ENCODE measurements at regions not wholly inside any gene's neighbourhood (a gene's known extent, or its start where the extent isn't known, plus 50 kb on each side); places are given as distances from the start of the nearest gene placed in this dataset.

DNA sequence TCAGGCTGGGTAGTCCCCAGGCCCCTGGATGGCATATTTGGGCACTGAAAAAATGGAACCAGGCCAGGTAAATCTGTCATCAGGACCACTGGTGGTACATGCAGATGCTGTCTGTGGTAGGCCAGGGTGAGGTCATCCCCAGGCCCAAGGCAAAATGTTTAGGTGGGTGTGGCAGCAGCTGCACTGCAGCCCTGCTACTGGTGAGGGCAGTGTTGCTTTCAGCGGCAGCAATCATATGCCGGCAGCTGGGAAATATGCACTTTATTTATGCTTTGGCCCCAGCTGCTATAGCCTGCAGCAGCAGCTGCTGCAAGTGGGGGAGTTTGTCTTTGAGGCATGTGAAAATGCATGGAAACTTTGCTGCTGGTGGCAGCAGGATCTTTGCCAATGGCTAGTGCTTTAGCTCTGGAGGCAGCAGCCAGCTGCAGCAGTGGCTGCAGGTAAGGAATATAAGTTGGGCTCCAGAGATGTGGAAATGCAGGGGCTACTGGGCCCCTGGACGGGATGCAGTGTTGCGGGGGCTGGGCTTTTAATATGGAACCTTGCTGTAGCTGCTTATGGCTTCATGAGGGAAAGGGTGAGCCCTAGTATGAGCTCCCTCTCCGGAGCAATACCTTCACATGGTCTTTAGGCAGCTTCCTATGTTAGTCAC lies 365.7 kb upstream of the CADM1 start:
- peak; percentile 77 for DNase-seq

DNA sequence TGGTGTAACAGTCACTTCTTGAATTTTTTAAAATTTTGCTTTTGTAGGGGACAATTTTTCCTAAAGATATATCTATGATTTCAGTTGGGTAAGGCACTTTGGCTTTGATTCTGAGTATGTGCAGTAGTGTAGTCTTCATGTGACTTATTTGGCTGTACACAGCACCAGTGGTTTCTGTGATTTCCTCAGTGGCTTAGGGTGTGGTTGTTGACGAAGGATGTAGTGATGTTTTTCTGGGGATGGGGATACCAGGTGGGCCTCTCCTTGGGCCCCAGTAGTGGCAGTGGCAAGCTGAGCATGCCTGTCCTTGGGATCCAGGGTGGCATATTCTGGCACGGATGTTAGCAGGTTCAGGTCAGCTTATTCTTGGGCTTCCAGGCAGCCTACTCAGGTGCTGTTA lies 364.9 kb upstream of the CADM1 start:
- DNase-seq: no peak

DNA sequence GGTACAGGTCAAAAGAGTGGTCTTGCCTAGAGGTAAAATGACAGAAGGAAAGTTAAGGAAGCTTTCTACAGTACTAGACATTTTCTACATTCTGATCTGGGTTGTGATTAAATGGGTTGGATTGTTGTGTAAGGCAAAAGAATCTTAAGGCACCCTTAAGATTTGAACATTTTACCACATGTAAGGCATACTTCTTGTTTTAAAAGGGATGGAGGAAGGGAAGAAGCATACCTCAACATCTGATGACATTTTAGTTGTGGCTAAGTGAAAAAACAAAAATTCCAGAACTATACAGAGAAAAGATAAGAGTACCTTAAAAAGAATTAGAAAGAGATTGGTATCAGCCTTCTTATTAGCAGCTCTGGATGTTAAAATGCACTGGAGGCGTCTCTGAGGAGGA lies 356.0 kb upstream of the CADM1 start:
- no peak for DNase-seq

DNA sequence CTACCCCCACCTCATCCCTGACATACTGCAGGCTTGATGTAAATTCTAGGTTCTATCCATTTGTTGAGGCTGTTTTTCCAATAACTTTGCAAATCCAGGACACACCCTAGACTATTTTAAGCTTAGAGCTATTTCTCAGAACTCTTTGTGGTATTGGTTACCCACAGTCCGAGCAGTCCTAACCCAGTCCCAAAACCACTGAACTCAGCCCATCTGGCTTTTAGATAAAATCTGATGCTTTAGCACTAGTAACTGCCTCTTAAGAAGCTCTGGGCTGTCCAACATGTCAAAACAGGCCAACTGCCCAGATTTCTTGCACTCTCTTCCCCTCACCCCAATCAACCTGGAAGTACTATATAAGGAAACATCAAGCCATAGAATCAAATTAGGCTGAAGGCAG lies 344.4 kb upstream of the CADM1 start:
- DNase-seq: no peak

DNA sequence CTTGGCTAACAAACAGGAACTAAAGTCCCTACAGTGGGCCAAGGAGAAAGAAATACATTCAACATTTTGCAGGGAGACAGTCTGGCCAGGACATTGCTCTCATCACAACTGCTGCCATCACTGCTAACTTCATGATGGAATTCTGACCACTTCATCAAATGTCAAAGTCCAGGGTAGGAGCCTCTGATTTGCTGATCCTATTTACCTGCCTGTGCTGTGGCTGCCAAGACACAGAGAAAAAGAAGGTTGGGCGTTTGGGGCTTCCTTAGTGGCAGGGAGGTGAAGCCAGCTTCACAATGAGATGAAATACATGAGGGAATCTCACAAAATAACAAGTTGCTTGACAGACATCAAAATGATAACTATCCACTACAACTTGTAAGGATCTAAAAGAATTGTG lies 343.9 kb upstream of the CADM1 start:
- DNase-seq: no peak

DNA sequence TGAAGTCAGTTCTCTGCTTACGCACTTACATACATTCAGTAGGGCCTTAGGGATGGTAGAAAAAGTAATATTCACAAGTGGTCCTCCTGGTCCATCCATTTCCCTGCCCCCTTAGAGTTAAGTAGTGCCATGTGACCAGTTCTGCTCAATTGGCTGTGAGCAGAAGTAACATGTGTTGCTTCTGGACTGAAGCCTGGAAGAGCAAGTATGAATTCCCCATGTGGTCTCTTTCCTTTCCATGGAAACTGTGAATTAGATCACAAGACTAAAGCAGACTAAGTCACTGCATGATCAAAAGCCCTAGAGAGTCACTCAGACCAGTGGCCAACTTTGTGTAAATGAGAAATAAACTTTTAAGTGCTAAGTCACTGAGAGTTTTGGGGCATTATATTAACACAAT lies 341.7 kb upstream of the CADM1 start:
- no peak for DNase-seq

DNA sequence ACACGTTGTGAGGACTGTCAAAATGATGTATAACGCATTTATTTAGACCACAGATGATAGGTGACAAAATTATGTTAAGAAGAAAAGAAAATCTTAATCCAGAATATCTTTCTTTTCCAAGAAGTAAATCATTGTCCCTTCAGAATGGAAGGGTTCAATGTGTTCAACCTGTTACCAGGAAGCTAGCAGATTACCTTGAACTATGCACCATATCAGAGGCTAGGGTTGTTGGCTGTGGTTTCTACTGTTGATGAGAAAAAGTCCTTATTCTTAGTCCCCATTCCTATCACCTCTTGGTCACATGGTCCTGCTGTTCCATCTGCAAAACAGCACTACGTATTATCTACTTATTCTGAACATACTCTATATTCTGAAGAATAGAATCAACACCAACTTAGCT lies 339.5 kb upstream of the CADM1 start:
- no peak for DNase-seq

DNA sequence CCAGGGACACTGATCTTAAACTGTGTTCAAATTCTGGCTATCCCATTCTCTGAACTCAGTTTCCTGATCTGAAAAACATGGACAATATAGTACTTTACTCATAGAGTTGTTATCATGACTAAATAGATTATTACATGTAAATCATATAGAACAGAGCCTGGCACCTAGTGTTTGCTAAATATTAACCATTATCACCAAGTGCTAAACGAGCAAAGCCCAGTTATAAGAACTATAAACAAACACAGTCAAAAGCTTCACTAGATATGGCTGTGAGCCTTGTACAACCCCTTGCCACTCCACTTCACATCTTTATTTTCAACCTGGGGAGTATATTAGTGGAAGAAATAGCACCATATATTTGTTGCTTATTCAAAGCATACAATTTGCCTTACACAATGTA lies 338.9 kb upstream of the CADM1 start:
- DNase-seq: no peak

DNA sequence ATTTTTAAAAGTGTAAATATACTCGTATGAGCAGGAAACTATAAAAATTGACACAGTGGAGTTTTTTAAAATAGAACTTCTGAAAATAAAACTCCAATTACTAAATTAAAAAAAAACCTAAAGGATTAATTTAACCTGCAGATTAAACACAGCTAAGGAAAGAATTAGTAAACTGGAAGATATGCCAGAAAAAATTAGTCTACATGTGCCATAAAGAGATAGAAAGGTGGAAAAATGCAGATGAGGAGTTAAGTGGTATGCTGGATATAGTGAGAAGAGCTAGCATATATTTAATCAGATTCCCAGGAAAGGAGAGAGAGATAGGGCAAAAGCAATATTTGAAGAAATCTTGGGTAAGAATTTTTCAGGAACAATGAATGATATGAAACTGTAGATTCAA lies 315.8 kb upstream of the CADM1 start:
- DNase-seq: no peak

DNA sequence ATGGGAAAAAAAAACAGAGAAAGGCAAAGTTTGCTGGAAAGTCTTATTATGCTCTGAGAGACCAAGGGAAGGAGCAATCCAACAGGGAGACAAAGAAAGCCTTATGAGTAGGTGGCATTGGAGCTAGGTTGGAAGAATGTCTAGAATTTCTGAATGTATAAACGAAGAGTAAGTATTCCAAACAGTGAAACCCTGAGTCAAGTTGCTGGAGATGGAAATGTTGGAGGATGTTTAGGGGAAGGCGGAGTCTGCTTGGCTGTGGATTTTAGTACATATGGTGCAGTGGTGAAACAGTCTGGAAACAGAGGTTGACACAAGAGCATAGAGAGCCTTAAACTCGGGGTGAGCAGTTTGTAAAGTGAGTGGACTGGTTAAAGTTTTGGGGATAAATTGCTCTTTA lies 314.8 kb upstream of the CADM1 start:
- no peak for DNase-seq

DNA sequence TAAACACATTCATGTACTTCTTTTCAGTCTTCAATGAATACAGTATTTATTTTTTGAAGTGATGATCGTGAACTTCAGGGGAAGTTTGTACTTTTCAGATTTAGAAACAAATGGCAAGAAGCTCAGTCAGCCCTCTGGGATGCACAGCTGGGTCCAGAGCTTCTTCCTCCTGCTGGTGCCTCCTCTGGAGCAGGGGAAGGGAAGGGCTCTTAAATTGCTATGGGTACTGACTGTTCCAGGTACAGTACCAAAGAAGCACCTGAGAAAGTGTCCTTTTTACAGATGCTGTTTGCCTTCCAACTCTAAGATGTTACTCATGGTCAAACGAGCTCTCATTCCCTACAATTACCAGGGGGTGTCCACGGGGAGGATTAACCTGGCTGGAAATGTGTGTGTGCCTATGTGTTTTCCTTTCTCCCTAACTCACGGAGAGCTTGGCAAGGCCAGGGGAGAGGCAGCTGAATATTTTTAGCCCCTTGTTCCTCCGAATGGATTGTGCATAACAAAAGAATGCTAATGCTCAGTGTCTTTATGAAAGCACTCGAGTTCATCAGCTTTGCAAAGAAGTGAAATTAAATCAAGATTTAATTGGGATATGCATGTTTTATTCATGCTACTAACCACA lies 313.7 kb upstream of the CADM1 start:
- DNase-seq: no peak

DNA sequence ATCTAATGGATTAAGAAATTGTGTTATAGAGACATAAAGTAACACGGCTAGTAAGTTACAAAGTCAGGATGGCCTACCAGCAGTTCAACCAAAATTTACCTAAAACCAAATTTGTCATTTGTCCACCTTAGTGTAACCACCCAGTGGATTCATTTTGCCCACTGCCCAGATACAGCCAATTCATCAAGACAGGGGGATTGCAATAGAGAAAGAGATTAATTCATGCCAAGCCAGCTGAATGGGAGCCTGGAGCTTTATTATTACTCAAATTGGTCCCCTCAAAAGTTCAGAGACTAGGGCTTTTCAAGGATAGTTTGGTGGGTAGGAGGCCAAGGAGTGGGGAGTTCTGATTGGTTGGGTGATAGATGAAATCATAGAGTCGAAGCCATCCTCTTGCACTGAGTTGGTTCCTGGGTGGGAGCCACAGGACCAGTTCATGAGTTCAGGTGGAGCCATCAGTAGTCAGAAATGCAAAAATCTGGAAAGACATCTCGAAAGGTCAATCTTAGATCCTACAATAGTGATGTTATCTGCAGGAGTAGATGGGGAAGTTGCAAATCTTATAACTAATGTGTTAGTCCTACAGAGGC lies 304.2 kb upstream of the CADM1 start:
- no peak for DNase-seq

DNA sequence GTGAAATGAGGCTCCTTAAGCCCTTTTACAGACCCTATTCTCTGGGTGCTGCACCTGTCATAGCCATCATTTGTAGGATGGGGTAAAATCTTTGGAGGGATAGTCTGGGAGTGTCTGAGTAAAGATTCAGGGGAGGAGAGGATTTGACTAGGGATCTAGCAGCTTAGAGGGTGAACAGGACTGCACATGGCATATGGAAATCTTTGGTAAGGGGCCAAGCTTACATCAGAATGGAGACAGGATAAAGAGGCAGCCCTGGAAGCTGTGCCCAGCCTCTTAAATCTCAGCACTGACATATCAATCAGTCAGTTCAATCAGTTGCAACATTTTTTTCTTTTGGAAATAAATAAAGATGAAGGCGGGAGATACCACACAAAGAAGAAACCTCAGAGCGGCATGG lies 301.8 kb upstream of the CADM1 start:
- no peak for DNase-seq

DNA sequence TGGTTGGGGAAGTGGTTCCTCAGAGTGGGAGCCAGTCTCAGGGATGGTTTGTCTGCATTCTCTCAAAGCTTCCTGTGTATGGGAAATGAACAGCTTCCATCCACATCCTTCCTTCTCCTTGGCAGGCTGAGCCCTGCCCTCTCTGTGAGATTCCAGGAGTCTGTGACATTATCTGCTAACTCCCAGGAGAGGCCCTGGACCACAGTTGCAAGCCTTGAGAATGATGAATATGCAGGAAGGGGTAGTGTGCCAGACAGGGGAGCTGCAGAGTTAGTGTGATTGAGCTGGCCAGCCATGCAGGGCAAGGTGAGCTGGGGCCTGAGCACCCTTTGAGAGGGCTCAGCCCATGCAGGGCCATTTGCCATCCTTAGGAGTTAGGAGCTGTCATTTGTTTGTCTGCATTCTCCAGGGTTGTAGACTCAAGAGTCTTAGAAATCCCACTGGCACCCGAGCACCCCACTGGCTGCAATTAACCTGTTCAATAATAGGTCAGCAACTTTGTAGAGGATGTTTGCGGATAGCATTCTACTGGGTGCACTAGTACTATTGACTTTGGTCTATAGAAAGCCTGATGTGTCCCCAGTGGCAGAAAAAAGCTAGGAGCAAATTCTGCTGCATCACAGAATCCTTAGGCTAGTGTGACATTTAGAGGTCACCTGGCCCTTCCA lies 299.0 kb upstream of the CADM1 start:
- DNase-seq: no peak

DNA sequence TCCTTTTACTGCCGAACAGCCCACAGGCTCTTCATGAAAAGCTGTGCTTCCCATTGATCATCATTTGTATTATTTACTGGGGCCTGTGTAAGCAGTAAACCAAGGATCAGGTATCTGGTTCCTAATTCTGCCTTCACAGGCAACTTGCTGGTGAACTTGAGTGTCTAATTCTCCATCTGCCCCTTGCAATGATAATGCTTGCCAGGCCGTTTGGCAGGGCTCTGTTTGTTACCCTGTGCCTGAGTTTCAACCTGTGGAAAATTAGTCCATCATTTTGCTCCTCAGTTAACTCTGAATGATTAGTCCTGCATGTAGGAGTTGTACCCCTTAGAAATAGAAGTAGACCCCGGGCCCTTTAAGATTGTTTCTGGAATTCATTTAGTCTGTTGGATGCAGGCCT lies 298.4 kb upstream of the CADM1 start:
- no peak for DNase-seq

DNA sequence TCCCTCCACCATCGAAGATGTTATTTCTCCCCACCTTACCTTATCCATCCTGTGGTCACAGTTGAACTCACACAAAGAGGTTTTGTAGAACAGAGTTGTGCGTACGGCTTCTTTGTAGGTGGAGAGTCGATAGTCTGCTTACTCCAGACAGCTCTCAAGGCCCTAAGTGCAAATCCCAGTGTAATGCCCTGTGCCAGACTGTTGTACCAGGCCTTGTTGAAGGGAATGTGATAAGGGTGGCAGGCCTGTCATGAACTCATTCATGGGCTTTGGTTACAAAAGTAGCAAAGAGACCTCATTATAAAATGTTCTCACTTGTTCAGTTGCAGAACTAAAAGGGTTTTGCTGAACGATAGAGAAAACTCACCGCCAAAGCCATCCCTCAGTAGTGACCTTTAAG lies 288.7 kb upstream of the CADM1 start:
- peak; percentile 3 for DNase-seq

DNA sequence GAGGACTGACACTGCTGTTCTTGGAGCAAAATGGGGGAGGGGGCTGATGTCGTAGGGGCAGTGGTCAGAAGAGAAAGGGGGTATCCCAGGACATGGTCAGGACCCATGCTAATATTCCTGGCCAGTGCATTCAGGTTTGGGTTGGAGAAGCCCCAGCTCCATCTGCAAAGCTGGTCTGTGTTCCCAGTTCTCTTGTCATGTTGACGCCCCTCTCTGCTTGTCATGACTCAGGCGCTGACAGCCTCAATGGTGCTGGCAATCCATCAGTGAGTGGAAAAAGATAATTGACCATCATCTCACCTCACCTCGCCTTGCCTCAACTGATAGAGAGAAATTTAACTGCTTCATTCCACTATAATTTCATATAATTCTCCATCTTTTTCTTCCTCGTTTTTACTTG lies 283.1 kb upstream of the CADM1 start:
- no peak for DNase-seq

DNA sequence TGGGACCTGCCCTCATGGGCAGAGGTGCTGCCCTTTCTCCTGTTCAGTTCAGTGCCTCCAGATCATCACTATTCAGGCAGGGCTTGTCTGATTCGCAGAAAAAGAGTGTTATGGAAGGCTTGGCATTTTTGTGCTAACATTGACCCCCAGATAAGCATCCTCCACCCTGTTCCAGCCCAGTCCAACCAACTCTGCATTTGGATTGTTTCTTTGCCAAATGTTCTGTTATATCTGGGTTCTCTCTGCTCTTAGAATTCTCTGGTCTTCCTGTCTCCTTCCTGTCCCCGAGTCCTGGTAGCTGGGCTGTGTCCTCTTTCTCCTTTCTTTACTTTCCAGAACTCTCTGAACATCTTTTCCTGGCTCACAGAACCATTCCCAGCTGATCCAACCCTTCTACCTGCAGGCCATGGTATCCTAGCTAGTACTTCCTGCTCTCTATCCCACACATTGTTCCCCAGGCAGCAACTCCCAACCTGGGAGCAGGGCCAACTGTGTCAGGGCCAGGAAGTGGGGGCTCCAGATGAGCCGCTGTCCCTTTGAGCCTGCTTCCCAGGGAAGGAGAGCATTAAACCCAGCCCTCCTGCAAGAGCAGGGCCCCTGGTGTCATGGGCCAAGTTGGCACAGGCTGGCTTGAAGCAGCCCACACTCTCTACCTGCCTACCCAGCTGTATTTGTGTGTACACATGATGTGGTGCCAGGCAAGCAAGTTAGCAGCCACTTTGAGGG lies 280.7 kb upstream of the CADM1 start:
- DNase-seq: no peak

DNA sequence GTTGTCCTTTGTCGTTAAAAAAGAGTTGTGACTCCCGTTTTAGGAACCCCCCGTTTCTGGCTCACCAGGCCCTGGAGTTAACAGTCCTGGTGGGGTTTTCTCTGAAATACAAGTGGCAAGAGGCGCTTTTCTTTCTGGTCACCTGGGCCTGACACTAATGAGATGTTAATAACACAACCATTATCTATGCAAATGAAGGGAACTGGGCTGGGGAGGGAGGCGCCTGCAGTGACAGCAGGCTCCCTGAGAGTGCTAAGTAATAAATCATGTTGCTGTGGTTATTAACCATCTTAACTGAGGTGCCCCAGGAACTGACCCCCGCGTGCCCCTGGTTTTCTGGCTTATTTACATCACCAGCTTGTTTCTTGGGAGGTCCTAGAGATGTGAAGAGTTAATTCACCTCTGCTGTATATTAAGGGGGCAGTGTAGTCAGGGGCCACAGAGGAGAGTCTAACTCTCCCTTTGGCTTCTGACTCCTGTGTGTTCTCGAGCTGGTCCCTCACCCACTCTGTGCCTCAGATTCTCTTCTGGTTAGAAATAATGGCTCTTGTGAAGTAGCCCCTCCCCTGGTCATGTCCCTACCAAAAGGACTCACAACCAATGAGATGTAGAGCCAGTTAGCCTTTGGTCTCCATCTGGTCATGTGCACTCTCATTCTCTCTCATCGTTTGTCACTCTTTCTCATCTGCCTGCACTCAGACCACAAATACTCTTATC lies 276.6 kb upstream of the CADM1 start:
- no peak for DNase-seq

DNA sequence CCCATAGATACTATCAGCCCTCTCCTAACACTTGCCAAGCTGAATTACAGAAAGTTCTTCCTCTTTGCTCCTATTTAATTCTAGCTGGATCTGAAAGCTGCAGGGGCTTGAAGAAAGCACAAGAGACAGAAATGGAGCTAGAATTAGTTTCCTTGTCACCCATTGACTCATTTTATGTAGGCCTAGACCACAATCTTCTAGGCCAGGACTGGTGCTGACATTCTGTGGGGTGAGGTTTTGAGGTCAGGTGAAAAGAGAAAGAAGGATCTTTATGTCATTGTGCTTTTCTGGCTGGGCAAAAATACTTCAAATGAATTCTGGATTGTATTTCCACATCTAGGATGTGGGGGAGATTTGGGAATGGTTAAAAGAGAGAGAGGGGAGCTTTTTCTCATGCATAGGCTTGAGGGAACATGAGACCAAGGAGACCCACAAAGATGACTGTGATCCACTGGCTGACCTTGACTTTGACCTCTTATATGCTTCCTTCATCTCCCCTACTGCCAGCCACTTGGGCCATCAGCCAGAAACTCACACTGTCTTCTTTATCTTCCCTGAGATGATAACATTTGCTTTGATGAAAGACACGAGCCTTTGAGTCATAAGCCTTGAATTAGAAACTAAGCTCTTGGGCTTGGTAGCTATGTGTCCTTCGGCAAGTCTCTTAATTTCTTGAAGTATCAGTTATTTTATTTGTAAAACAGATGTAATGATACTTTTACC lies 274.9 kb upstream of the CADM1 start:
- DNase-seq: no peak

DNA sequence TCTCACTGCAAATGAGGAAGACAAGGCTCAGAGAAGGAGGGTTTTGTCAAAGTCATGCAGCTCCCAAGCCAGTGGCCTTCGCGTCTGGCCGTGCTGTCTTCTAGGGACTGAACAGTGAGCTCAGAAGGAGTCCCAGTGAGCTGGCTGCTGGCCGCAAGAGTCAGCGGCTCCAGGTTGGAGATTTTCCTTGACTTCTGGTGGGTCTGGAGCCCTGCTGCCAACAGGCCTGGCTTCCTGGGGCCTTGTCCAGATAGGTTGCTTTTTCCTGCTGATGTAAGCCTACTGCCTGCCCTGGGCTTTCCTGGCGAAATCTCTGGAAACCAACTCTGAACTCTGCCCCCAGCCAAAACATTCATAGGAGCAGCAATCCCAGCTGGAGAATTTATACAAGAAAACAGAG lies 272.7 kb upstream of the CADM1 start:
- no peak for DNase-seq

DNA sequence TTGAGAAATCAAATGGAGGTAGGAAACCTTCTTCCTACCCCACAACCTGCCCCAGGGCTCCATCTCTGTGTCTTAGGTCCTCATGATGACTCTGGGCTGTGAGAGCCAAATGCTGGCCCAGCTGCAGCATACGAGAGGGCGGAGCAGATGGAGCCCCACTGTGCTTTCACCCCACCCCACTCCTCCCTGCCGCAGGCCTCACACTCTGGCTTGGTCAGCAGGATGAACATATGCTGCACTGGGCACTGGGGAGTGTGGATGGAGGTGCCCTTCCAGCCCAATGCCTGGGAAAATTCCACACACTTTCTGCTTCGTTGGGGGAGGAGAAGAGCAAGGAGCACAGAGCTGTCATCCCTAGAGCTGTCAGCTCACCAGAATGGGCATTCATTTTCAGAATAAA lies 271.6 kb upstream of the CADM1 start:
- DNase-seq: no peak
